Tongue (tissue), 1 donor: ENCODE measurements at regions not wholly inside any gene's neighbourhood (a gene's known extent, or its start where the extent isn't known, plus 50 kb on each side); places are given as distances from the start of the nearest gene placed in this dataset.
"Not testable (repeated sequence)": the region's sequence is repeated elsewhere in the genome, so short reads cannot be mapped to it uniquely, and the experiment has no call there.

Experiments used
- DNase-seq: peaks from one replicate; pipeline ENCODE4 v3.0.0-alpha.2; 2015

DNA sequence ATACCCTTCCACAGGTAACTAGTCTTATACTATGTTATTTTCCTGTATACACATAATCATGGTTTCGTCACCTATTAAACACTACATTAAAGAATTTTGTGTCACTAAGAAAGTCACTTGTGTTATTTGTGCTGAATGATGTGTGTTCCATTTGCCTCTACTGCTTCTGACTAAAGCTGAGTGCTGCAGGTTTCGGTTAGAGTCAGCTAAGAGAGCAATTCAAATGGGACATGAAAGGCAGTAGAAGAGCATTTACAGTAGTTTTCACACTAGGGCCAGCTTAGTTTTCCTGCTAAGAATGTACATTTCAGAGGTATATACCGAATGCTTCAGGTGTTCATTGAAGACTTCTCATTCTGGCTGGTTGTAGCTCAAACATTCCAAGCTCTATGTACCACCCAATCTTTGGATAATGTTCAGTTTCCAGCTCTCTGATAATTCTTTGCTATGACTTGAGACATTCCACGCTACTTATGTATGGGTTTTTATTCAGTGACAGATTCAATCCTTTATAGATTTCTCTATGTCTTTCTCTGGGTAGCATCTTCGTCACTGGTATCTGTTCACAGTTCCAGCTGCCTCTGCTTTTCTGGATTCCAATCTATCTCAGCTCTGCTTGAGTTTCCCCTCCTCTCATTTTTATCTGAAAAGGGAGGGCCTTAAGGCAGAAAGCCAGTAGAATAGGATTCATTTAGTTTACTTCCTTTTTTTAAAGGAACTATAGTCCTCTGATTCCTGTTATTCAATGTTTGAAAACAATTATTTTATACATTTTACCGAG, 164.4 kb downstream of the CXXC4 start:
- DNase-seq, result no peak

DNA sequence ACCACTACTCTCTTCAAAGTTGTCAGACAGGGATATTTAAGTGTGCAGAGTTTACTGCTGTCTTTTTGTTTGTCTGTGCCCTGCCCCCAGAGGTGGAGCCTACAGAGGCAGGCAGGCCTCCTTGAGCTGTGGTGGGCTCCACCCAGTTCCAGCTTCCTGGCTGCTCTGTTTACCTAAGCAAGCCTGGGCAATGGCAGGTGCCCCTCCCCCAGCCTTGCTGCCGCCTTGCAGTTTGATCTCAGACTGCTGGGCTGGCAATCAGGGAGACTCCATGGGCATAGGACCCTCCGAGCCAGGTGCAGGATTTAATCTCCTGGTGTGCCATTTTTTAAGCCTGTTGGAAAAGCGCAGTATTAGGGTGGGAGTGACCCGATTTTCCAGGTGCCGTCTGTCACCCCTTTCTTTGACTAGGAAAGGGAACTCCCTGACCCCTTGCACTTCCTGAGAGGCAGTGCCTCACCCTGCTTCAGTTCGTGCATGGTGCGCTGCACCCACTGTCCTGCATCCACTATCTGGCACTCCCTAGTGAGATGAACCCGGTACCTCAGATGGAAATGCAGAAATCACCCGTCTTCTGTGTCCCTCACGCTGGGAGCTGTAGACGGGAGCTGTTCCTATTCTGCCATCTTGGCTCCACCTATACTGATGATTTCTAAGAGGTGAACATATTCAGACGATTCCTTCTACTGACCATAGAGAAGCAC, 167.6 kb downstream of the CXXC4 start:
- not testable (repeated sequence) for DNase-seq

DNA sequence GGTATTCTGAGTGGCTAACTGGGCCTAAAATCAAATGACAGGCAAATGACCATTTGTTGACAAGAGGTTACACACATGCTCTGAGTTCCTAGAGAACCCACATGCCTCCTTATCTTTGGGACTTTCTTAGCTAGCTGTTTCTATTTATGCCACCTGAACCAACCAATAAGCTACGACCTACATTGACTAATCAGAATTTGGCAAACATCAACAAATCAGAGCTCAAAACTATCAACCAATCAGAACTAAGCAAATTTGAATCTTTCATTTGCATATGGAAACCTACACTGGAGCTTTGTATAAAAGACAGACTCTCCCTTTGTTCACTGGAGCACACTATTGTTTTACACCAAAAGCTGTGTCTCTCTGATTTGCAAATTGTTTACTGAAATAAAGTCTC, 192.0 kb downstream of the CXXC4 start:
- DNase-seq, result no peak

DNA sequence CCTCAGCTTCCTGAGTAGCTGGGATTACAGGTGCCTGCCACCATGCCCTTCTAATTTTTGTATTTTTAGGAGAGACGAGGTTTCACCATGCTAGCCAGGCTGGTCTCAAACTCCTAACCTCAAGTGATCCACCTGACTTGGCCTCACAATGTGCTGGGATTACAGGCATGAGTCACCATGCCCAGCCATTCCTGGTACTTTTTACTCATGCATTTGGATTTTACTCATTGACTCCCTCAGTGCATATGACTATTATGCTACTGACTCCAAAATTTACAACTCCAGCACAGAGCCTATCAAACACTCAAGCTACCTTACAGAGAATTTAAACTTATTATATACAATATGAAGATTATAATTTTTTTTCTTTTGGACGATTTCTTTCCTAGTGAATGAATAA, 199.9 kb downstream of the CXXC4 start:
- DNase-seq, result no peak

DNA sequence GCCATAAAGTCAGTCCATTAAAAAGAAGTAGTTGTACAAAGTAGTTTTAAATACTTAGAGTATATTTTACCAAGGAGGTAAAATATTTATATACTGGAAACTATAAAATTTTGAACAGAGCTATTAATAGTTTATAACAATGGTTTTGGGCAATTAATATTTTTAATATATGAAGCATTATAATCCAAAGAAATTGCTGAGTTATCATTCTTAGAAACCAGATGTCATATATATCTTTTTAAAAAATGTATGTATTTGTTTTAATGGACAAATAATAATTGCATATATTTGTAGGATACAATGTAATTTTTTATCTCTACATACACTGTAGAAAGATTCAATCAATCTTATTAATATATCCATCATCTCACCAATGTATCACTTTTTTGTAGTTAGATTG, 207.8 kb downstream of the CXXC4 start:
- DNase-seq, result no peak

DNA sequence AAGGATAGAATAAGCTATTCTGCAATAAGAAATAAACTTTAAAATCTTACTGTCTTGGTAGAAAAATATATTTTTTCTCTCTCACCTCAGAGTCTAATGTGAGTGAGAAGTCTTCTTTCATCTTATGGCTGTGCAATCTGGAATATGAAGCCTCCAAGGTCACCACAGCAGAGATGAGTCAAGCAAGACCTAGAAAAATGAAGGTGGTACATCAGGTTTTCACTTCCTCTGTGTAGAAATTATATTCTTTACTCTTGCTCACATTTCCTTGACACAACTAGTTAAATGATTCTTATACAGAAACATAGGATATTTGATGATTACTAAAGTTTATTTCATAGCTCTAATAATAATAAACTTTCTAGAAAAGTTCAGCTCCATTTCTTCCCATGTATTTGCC, 211.4 kb downstream of the CXXC4 start:
- no peak for DNase-seq

DNA sequence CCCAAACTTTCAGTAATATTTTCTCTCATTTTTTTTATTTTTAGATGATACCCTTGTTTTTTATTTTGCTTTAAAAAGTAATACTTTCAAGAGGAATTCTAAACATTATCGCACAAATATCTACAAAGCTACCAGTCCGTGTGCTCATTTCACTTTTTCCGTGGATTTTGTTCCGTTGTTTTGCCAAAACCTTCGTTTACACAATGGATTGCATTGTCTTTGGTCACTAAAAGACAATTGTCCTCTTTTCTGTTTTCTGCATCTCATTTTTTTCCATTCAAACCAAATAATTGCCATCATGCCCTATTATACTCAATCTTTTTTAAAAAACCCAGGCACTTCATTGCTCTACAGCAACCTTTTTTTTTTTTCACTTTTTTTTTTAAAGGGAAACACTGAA, 214.9 kb downstream of the CXXC4 start:
- DNase-seq, result no peak

DNA sequence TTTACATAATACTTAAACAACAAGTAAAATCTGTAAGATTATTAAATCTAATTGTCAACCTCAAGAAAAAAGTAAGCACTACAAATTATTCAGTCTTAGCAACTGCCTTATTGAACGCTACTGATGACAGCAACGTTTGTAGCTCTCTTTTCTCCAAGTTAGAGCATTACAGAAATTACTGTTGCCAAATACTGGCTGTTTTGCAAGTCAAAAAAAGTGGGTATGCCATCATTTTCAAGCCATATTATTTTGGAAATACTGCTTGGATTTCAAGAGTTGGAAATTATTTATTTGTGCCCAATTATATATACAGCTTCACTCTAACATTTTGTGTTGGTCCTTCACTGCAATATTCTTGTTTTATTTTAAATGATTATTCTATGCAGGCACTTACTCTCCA, 221.7 kb downstream of the CXXC4 start:
- no peak for DNase-seq

DNA sequence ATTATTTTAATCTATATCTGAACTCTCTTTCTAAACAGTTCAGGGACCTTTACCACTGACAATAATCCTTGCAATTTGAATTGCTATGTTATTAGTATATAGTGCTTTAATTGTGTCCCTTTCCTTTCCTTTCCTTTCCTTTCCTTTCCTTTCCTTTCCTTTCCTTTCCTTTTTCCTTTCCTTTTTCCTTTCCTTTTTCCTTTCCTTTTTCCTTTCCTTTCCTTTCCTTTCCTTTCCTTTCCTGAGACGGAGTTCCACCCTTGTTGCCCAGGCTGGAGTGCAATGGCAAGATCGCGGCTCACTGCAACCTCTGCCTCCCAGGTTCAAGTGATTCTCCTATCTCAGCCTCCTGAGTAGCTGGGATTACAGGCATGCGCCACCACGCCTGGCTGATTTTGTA, 225.1 kb downstream of the CXXC4 start:
- DNase-seq, result not testable (repeated sequence)

DNA sequence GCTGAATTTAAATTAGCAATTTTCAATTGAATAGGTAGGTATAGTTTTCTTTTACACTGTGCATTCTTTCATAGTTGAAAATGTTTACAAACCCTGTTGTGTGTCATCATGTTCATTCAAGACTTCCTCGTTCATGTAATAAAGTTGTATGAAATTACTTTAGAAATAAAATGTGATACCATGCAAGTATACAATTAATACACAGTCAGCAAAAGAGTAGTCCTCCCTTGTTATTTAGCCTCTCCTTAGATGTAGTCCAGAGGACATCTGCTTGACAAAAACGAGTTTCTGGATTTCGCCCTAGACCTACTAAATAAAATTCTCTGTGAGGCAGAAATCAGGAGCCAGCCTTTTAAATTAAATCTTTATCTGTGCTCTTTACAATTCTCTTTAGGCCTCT, 231.6 kb downstream of the CXXC4 start:
- no peak for DNase-seq

DNA sequence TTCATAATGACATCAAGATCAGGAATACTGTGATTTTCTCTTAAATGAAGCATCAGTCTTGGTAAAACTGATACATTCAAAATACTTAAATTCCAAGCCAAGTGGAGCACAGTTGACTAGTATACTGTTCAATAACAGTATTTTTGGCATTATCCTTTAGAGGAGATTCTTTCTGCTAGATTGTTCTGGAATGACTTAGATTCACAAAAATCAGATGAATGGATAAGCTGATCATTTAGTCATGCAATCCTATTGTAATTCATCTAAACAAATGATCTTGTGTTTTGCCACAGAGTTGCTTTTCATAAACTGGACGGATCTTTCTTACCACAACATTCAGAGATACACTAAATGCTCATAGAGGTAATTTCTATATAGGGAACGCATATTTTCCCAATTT, 232.0 kb downstream of the CXXC4 start:
- DNase-seq, result no peak

DNA sequence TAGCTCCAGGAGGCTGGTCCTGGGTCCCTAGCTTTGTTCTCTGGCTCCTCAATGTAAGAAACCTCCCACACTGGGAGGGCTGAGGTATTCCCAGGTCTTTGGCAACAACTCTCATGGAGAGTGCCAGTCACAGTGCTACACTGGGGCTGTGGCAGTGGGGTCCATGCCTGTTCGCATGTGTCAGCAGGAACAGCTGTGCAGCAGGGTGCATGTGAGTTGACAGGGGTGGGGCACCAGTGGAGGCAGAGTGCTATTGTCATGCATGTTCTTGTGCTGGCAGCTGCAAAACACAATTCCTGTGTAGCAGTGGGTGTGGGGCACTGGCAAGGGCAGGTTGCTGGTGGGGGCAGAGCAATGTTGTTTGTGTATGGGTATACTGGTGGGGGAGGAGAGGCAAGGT, 246.0 kb downstream of the CXXC4 start:
- DNase-seq, result no peak

DNA sequence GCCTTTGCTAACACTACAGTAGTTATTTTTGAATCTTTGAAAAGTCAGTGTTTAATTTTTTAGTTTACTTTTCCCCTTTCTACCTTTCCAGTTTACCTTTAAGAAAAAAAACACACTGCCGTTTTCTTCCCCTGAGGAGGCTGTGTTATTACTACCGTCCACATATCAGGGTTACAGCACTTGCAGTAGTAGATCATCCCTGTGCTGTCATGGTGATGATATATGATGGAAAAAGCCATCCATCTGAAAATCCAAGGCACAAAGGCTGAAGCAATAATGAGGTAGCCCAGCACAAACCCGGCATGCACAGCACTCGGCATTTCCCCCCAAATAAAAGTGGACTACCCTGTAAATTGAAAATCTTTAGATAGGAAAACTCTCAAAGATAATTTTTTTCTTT, 258.7 kb downstream of the CXXC4 start:
- no peak for DNase-seq

DNA sequence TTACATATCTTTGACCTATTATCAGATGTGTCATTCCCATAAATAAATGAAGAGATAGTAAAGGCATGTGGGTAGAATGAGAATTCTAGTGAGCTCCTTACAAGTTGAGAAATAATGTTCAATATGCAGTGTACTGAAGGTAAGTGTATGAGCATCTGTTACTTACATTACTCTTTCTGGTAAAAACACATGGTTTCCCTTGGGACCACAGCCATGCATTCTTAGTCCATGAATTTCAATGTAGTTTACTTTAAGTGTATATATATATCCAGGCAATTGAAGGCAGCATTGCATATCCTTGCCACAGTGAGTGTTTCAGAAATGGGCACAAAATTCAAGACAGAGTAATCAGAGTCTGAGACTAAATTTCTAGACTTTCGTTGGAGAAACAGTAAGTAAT, 277.2 kb downstream of the CXXC4 start:
- peak; percentile 17 for DNase-seq

DNA sequence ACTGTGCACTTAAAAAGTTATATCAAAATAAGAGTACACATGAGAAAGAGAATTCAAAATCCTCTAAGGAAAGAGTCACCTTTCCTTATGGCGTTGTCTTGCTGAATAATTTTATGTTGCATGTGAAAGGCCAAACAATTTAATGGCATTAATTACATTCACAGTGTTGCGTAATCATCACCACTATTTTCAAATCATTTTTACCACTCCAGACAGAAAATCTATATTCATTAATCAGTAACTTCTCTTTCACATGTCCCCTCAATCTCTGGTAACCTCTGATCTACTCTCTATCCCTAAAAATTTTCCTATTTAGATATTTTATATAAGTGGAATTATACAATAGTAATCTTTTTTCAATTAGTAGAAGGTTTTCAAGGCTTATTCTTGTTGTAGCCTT, 283.0 kb downstream of the CXXC4 start:
- no peak for DNase-seq

DNA sequence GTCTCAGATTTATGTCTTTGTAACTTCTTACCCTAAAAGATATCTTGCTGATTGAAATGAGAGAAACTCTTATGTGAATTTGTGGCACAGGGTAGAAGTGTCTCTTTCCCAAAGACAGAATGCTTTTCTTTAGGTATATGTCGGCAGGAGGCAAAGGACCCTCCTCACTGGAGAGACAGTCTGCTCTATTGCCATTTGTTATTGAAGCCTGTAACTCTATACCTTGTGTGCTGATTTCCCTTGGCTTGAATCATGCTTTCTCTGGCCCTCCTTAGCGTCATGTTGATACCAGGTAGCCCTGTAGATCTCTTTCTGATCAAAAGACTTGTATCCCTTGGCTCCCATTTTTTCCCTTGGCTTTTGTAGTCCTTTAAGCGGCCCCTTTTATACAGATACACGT, 284.3 kb downstream of the CXXC4 start:
- DNase-seq, result no peak

DNA sequence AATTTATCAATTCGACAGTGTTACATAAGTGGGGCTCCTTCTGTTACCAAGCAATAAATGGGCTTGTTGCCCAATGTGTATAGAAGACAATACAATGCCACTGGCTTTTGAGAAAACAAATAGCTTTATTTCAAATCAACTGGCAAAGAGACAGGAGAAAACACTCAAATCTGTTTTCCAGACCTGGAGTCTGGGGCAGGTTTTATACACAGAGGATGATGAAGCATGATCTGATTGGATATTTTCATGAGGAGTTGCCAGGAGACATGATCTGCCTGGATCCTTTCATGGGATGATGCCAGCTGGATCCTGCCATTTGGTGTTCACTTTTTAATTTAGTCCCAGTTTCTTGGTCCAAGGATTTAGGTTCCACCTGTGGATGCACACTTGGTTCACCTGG, 287.9 kb downstream of the CXXC4 start:
- DNase-seq, result no peak

DNA sequence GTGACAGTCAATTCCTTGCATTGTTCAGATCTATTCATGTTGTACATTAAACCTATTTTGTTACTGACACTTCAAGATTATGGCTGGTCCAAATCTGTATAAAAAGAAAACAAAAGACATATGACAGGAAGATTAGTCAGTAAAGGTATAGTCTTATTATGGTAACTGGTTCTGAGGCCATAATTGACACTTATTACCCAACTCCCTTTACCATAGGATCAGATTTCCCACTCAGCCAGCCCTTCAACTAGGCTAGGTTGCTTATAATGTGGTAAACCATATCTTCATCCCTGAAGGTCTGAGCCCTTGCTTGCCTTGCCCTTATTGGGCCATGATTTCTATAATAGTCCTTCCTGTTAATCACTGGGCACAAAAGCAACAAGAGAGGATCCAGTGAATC, 289.6 kb downstream of the CXXC4 start:
- DNase-seq, result no peak

DNA sequence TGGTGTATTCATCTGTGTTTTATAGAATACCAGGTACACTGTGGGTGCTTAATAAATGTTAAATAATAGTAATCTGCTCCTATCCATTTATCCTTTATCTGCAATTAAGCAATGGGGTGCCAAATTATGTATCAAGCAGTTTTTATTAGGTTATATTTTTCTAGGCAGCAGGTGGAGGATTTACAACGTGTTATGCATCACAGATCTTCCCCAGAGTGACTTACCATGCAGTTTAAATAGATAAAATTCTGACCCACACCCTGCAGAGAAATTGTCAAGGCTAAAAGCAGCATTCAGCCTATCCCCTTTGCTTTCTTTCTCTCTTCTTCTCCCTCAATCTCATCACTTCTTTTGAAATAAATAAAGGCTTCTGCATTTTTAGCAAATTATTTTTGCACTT, 306.4 kb downstream of the CXXC4 start:
- DNase-seq, result no peak

DNA sequence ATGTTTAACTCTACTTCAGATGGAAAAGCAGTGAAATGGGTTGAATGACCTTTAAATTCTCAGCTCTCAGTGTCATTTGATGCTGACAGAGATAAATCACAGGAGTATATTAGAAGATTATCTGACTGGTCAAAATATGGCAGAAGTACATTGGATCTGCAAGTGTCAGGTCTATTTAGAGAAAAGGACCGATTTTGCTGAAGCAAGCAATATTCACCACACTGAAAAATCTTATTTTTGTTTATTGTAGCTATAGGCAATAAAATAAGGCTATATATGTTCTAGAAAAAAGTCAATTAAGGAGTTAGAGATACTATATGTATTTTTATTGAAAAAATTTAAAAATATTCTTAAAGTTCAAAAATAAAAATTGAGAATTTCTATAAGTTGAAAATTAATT, 325.3 kb downstream of the CXXC4 start:
- no peak for DNase-seq

DNA sequence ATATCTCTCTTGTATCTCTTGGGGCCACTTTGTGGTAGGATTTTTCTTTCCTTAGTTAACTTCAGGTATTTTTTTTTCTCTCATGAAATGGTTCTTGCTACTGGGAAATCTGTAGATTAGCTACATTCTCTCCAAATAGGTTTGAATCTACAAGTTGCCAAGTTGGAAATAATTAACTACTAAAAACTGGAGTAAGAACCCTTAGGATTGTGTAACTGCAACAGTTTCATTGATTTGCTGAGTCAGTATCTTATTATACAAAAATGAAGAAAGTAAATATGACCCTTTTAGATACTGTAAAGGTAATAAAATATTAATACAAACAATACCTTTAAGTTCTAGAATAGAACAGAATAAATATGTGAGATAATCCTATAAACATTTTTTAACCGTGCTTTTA, 327.9 kb downstream of the CXXC4 start:
- DNase-seq, result no peak

DNA sequence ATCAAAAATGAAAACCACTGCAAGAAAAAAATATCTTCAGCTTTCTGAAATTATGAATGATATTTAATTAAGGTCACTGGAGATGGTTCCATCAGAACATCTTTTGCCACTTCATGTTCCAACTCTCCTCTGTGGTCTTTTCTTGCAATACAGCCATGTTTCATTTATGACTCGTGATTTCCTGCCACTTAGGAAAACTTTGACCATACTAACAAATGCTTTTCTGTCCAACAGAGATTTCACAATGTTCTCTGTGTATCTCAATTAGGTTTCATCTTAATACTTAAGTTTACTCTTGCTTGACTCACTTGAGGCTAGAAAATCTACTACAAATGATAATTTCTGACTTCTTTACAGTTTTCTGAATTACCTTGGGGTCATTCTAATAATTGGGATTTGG, 330.9 kb downstream of the CXXC4 start:
- no peak for DNase-seq

DNA sequence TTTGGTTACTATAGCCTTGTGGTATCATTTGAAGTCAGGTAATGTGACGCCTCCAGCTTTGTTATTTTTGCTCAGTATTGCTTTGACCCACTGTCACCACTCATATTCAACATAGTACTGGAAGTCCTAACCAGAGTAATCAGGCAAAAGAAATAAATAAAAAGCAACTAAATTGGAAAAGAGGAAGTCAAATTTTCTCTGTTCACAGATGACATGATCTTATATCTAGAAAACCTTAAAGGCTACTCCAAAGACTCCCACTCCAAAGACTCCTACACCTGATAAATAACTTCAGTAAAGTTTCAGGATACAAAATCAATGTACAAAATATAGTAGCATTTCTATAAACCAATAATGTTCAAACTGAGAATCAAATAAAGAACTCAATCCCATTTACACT, 348.6 kb downstream of the CXXC4 start:
- no peak for DNase-seq

DNA sequence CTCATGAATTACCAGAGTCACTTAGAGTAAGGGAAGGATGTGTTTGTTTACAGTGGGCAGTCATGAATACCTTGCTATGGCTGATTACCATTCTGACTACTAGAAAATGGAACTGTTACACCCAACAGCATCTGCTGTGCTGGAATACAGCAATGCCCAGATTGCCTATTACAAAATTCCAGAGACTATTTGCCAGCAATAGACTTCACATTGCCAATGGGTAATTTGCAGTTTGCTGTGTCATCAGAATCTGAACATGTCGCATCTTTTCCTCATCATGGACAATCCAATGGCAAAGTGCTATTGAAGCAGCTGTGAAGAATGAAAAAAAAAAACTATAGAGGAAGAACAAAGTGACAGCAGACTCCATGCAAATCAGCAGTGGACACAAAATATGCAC, 356.6 kb downstream of the CXXC4 start:
- DNase-seq, result no peak
